ENCODE measurements at regions not wholly inside any gene's neighbourhood (a gene's known extent, or its start where the extent isn't known, plus 50 kb on each side); places are given as distances from the start of the nearest gene placed in this dataset.

DNA sequence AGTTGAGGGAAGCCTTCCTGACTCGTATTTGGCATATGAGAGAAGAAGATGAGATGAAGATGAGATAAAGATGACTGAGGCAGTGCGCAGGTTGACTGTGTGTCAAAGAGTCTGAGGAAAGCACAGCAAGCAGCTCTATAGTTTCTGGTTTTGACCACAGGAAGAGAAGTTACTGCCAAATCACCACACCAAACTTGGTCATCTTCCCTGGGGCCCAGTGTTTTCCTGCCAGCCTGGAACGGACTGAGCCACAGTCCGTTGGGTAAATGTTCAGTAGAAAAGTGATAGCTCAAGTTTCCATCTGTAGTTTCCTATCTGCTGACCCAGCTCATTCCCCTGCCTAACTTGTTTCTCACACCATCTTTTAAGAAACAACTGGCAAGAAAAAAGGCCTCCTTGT is 80.7 kb upstream of the ADAMTS19 start:
- DNase-seq (ENCODE audit: low read depth, low spot score): no peak
- Histone ChIP-seq H3K4me3 (ENCODE audit: insufficient read length, low read depth) (no peak overlapping the region), H3K9me3 (ENCODE audit: insufficient read depth, low read length) (no peaks in the 10 kb centered on the region), H3K27me3 (ENCODE audit: insufficient read depth, insufficient read length) (no peaks in the 10 kb centered on the region), H3K36me3 (ENCODE audit: insufficient read depth, insufficient read length, low read length) (no peaks in the 10 kb centered on the region), H3K4me1 (ENCODE audit: insufficient read depth, insufficient read length) (no peaks in the 10 kb centered on the region), H3K9ac (ENCODE audit: insufficient read length, low read depth) (no peak overlapping the region)
- TF ChIP-seq ZNF274 (IDR thresholded peaks at IDR 0.05; ENCODE audit: low read depth, low read length) (no peak), YY1 (IDR thresholded peaks at IDR 0.05; ENCODE audit: insufficient read depth, insufficient read length) (no peak), SUZ12 (IDR thresholded peaks at IDR 0.05; ENCODE audit: extremely low read depth, insufficient read depth, insufficient read length) (no peak)

DNA sequence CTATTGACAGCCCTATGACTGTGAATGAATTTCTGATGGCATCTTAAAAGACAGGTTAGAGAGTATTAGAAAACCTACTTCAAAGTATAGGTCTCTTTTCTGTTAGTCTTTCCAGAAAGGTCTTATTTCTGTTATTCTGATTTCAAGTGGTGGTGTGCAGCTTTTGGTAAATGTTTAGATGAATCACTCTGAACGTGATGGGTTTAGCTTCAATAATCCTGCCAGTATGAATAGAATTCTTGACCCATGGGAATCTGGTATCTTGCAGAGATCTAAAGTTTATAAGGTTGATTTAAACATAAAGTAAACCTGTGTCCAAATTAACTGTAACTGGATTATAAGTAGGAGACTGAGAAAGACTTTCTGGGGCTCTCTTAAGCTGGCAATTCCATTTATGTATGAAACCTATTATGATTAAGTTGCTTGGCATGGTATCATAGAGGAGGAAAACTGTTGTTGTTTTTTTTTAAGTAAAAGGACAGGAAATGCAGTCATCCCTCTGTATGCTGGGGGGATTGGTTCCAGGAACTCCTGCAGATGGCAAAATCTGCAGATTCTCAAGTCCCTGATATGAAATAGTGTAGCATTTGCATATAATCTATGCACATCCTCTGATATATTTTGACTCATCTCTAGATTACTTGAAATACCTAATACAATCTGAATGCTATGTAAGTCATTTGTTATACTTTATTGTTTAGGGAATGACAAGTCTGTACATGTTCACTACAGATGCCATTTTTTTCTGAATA is 77.0 kb upstream of the ADAMTS19 start:
- H3K4me1 ChIP-seq (ENCODE audit: insufficient read depth, insufficient read length): no peaks in the 10 kb centered on the region
- H3K4me3 ChIP-seq (ENCODE audit: insufficient read length, low read depth): no peak overlapping the region
- no peak for DNase-seq (ENCODE audit: low read depth, low spot score)
- H3K9me3 ChIP-seq (ENCODE audit: insufficient read depth, low read length): no peaks in the 10 kb centered on the region
- H3K36me3 ChIP-seq (ENCODE audit: insufficient read depth, insufficient read length, low read length): no peaks in the 10 kb centered on the region
- no peaks in the 10 kb centered on the region for H3K27me3 ChIP-seq (ENCODE audit: insufficient read depth, insufficient read length)
- TF ChIP-seq SUZ12 (IDR thresholded peaks at IDR 0.05; ENCODE audit: extremely low read depth, insufficient read depth, insufficient read length) (no peak), ZNF274 (IDR thresholded peaks at IDR 0.05; ENCODE audit: low read depth, low read length) (no peak), YY1 (IDR thresholded peaks at IDR 0.05; ENCODE audit: insufficient read depth, insufficient read length) (no peak)
- H3K9ac ChIP-seq (ENCODE audit: insufficient read length, low read depth): no peak overlapping the region

DNA sequence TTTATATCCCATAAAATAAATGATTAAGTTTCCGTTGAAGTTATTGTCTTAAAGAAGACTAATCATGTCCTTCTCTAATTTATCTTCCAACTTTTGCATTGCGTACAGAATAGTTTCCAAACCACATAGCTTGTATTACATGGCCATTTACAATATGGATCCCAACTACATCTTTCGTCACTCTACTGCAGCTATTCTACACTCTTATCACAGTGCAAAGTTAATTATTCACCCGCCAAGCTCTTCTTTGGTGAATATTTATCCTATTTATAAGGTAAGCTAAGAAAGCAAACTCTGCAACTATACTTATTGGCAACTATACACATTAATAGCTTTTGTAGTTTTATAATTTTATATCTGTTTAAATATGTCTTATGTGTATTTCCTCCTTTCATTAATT is 75.9 kb upstream of the ADAMTS19 start:
- no peak for TF ChIP-seq YY1 (IDR thresholded peaks at IDR 0.05; ENCODE audit: insufficient read depth, insufficient read length)
- no peak for TF ChIP-seq ZNF274 (IDR thresholded peaks at IDR 0.05; ENCODE audit: low read depth, low read length)
- no peak for TF ChIP-seq SUZ12 (IDR thresholded peaks at IDR 0.05; ENCODE audit: extremely low read depth, insufficient read depth, insufficient read length)
- Histone ChIP-seq H3K27me3 (ENCODE audit: insufficient read depth, insufficient read length) (no peaks in the 10 kb centered on the region), H3K36me3 (ENCODE audit: insufficient read depth, insufficient read length, low read length) (no peaks in the 10 kb centered on the region), H3K9ac (ENCODE audit: insufficient read length, low read depth) (no peak overlapping the region), H3K4me1 (ENCODE audit: insufficient read depth, insufficient read length) (no peaks in the 10 kb centered on the region), H3K9me3 (ENCODE audit: insufficient read depth, low read length) (no peaks in the 10 kb centered on the region), H3K4me3 (ENCODE audit: insufficient read length, low read depth) (no peak overlapping the region)
- DNase-seq (ENCODE audit: low read depth, low spot score): no peak

DNA sequence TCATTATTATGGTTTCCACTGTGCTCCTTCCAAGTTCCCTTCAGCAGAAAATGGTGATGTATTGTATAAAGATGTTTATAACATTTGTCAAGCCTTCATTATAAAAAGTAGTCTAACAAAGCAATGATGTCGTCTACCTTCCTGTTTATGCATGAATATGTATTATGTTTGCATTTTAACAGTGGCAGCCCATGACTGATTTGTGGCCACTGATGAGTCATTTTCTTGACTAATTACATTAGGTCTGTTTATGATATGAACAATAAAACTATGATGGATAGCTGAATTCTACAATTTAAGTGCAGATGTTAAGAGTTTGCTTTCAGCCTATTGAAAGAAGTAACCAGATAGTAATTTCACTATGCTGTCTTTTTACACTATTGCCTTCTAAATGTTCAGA is 75.4 kb upstream of the ADAMTS19 start:
- H3K27me3 ChIP-seq (ENCODE audit: insufficient read depth, insufficient read length): no peaks in the 10 kb centered on the region
- no peaks in the 10 kb centered on the region for H3K9me3 ChIP-seq (ENCODE audit: insufficient read depth, low read length)
- no peak overlapping the region for H3K4me3 ChIP-seq (ENCODE audit: insufficient read length, low read depth)
- DNase-seq (ENCODE audit: low read depth, low spot score): no peak
- no peaks in the 10 kb centered on the region for H3K4me1 ChIP-seq (ENCODE audit: insufficient read depth, insufficient read length)
- no peaks in the 10 kb centered on the region for H3K36me3 ChIP-seq (ENCODE audit: insufficient read depth, insufficient read length, low read length)
- no peak overlapping the region for H3K9ac ChIP-seq (ENCODE audit: insufficient read length, low read depth)
- TF ChIP-seq SUZ12 (IDR thresholded peaks at IDR 0.05; ENCODE audit: extremely low read depth, insufficient read depth, insufficient read length) (no peak), ZNF274 (IDR thresholded peaks at IDR 0.05; ENCODE audit: low read depth, low read length) (no peak), YY1 (IDR thresholded peaks at IDR 0.05; ENCODE audit: insufficient read depth, insufficient read length) (no peak)

DNA sequence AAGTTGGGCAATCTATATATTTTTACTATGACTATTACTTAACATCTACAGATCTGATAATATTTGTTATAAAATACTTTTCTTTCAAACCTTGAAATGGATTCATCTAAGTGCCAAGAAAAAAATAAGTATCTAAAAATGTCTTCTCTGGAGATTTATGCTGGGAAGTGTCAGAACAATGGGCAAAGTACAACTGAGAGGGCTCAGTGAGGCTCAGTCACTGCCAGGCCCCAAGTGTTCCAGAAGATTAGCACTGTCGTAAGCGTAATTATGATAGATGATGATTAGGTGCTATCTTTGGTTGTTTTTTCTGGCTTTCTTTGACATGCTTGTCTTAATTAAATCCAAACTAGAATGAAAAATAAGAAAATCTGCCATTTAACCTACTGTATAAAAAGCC is 72.2 kb upstream of the ADAMTS19 start:
- no peak for DNase-seq (ENCODE audit: low read depth, low spot score)
- Histone ChIP-seq H3K36me3 (ENCODE audit: insufficient read depth, insufficient read length, low read length) (no peaks in the 10 kb centered on the region), H3K27me3 (ENCODE audit: insufficient read depth, insufficient read length) (no peaks in the 10 kb centered on the region), H3K4me1 (ENCODE audit: insufficient read depth, insufficient read length) (no peaks in the 10 kb centered on the region), H3K4me3 (ENCODE audit: insufficient read length, low read depth) (no peak overlapping the region), H3K9ac (ENCODE audit: insufficient read length, low read depth) (no peak overlapping the region), H3K9me3 (ENCODE audit: insufficient read depth, low read length) (no peaks in the 10 kb centered on the region)
- no peak for TF ChIP-seq YY1 (IDR thresholded peaks at IDR 0.05; ENCODE audit: insufficient read depth, insufficient read length)
- no peak for TF ChIP-seq SUZ12 (IDR thresholded peaks at IDR 0.05; ENCODE audit: extremely low read depth, insufficient read depth, insufficient read length)
- no peak for TF ChIP-seq ZNF274 (IDR thresholded peaks at IDR 0.05; ENCODE audit: low read depth, low read length)

DNA sequence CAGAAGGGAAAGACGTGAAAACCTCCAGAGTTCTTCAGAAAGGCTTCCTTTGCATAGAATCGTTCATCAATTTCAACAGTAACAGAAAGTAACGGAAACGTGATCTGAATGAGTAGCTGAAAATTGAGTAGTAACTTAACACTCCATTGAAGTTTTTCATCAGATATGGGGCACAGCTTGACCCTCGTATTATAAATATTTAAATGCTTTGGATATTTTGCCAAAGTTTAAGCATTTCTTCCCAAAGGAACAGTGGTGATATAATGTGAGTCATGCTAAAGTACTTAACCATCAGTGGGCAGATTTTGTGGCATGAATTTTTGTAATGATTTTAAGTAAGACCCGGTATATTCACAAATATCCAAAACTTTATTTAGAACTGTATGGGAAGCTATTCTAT is 67.4 kb upstream of the ADAMTS19 start:
- no peaks in the 10 kb centered on the region for H3K36me3 ChIP-seq (ENCODE audit: insufficient read depth, insufficient read length, low read length)
- H3K4me3 ChIP-seq (ENCODE audit: insufficient read length, low read depth): no peak overlapping the region
- H3K9me3 ChIP-seq (ENCODE audit: insufficient read depth, low read length): peaks cover 15% of the 10 kb centered on the region; the same call in 1 of the 2 replicates
- no peak overlapping the region for H3K9ac ChIP-seq (ENCODE audit: insufficient read length, low read depth)
- no peaks in the 10 kb centered on the region for H3K27me3 ChIP-seq (ENCODE audit: insufficient read depth, insufficient read length)
- TF ChIP-seq SUZ12 (IDR thresholded peaks at IDR 0.05; ENCODE audit: extremely low read depth, insufficient read depth, insufficient read length): no peak
- TF ChIP-seq ZNF274 (IDR thresholded peaks at IDR 0.05; ENCODE audit: low read depth, low read length): no peak
- no peak for TF ChIP-seq YY1 (IDR thresholded peaks at IDR 0.05; ENCODE audit: insufficient read depth, insufficient read length)
- no peak for DNase-seq (ENCODE audit: low read depth, low spot score)
- no peaks in the 10 kb centered on the region for H3K4me1 ChIP-seq (ENCODE audit: insufficient read depth, insufficient read length)

DNA sequence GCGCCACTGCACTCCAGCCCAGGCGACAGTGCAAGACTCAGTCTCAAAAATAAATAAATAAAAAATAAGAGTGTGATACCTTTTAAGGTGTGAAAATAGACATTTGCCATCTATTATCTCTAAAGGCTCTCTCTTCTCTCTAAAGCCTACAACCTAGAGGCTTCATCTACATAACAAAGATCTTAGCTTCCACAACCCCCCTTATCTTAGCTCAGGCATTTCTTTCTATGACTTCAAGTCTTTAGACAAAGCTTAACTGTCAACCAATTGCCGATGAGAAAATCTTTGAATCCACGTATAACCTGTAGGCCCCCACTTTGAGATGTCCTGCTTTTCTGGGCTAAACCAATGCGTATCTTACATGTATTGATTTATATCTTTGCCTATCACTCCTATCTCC is 64.9 kb upstream of the ADAMTS19 start:
- H3K27me3 ChIP-seq (ENCODE audit: insufficient read depth, insufficient read length): no peaks in the 10 kb centered on the region
- H3K9ac ChIP-seq (ENCODE audit: insufficient read length, low read depth): no peak overlapping the region
- no peaks in the 10 kb centered on the region for H3K36me3 ChIP-seq (ENCODE audit: insufficient read depth, insufficient read length, low read length)
- no peak for TF ChIP-seq ZNF274 (IDR thresholded peaks at IDR 0.05; ENCODE audit: low read depth, low read length)
- peaks cover 16% of the 10 kb centered on the region; the same call in 1 of the 2 replicates for H3K9me3 ChIP-seq (ENCODE audit: insufficient read depth, low read length)
- no peaks in the 10 kb centered on the region for H3K4me1 ChIP-seq (ENCODE audit: insufficient read depth, insufficient read length)
- no peak overlapping the region for H3K4me3 ChIP-seq (ENCODE audit: insufficient read length, low read depth)
- no peak for DNase-seq (ENCODE audit: low read depth, low spot score)
